GM21423 (cell line): ENCODE measurements at regions not wholly inside any gene's neighbourhood (a gene's known extent, or its start where the extent isn't known, plus 50 kb on each side); places are given as distances from the start of the nearest gene placed in this dataset.
"Not testable (repeated sequence)": the region's sequence is repeated elsewhere in the genome, so short reads cannot be mapped to it uniquely, and the experiment has no call there.

Experiments used
- ATAC-seq: cut with Tn5 transposase; IDR thresholded peaks from one replicate; pipeline ENCODE4 v1.9.1; 2021; ENCODE audit warnings: mild to moderate bottlenecking, moderate library complexity; ENCODE audit not compliant: unreplicated experiment

- no peak for ATAC-seq
Measured at GRCh38 chr2:34176693-34177092, 577.6 kb upstream of the FAM98A start.

DNA sequence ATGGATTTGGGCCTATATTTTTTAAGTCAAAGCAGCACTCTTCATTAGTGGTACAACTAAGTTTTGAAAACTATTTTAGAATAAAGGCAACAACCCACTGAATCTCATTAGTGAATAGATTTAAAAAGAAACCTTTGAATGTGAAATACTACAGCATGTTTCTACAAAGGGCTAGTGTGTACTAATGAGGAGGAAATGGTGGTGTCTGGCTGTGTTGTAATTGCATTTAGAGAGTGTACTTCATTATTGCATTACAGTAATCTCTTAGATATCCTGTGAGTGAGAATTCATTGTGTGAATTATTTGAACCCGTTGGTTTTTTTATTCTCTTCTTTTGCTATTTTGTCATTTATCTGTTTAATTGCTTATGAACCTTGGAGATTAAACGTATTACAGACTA lies 575.4 kb upstream of the FAM98A start:
- no peak for ATAC-seq

DNA sequence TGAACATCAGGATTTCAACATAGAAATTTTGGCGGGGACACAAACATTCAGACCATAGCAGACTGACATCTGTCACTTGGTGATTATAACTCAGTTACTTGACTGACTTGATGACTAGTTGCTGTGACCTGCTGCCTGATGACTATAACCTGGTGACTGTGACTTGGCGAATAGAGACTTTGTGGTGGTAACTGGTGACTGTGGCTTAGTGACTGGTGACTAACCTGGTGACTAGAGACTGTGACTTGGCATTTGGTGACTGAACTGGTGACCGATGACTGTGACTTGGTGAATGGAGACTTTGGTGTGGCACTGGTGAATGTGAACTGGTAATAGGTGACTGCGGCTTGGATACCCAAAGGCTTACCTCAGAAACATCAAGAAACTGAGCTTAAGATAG lies 563.1 kb upstream of the FAM98A start:
- ATAC-seq: no peak

DNA sequence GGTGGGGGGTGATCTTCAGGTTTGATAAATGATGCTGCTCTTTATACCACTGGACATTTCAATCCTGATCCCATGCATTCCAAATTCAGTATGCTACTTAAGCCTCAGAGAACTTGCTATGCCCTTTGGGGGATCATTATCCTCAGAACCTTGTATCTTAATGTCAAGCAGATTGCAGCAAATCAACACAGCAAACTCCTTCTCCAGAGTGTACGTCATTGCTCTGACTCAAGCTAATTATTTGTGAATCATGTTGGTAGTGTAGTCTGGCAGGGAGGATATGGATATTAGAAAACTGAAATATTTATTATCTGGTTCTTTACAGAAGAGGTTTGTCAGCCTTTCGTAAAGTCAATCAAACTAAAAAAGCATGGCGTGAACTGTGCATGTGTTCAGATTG lies 562.5 kb upstream of the FAM98A start:
- ATAC-seq: no peak

- ATAC-seq: no peak
Measured at GRCh38 chr2:34159901-34160300, 560.8 kb upstream of the FAM98A start.

DNA sequence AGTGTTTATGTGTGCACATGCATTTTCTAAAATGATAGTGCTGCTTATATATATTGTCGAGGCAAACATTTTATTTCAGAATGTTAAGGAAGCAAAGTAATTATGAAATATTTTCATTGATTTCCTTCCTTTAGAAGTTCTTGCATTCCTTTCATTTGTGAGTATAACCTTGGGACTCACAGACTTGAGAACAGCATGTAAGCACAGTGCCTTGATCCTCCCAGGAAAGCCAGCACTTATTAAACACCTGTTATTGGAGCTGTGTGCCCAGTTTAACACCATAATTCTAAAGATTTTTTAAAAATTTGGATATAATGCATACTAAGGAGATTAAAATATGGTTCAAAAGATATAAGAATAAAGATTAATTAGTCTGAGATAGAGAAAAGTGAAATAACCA lies 554.4 kb upstream of the FAM98A start:
- no peak for ATAC-seq

DNA sequence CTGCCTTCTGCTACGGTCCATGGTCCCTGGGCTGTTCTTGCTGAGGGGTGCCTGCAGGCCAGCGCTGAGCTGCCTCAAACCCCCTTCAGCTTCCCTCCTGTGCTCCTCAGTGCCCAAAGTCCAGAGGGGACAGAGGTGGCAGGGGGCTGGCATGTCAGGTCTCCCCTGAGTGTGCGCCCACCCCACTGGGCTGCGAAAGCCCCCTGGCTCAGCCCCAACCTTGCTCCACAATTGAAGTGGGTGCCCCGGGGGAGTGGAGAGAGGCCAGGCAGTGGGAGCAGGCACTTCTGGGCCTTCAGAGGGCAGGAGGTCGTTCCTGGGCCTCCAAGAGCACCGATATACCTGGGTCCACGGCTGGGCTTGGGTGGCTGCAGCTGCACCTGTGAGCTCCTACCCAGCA lies 548.7 kb upstream of the FAM98A start:
- no peak for ATAC-seq

DNA sequence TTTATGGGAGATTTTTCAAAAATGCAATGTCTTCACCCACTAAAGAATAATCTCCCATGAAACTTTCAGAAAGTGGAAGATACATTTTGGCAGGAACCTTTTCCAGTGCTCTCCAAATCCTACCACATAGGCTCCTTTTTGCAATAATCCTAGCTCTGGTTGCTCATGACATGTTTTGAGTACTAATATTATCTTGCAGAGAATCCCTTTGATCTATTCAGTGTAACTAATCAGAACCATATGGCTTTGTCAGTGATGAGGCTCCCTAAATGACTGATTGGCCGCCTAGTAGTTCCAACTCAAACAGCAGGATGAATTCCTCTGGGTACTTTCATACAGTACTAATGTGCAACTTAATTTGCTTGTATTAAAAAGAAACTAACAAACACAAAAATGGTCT lies 544.0 kb upstream of the FAM98A start:
- no peak for ATAC-seq

DNA sequence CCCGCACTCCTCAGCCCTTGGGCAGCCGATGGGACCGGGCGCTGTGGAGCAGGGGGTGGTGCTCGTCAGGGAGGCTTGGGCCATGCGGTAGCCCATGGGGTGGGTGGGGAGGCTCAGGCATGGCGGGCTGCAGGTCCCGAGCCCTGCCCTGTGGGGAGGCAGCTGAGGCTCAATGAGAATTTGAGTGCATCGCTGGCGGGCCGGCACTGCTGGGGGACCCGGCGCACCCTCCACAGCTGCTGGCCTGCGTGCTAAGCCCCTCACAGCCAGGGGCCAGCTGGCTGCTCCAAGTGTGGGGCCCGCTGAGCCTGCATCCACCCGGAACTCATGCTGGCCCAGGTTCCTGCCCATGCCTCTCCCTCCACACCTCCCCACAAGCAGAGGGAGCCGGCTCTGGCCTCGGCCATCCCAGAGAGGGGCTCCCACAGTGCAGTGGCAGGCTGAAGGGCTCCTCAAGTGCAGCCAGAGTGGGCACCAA lies 543.5 kb upstream of the FAM98A start:
- not testable (repeated sequence) for ATAC-seq

DNA sequence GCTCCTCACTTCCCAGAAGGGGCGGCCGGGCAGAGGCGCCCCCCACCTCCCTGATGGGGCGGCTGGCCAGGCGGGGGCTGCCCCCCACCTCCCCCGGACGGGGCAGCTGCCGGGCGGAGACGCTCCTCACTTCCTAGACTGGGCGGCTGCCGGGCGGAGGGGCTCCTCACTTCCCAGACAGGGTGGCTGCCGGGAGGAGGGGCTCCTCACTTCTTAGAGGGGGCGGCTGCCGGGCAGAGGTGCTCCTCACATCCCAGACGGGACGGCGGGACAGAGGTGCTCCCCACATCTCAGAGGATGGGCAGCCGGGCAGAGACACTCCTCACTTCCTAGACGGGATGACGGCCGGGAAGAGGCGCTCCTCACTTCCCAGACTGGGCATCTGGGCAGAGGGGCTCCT lies 534.0 kb upstream of the FAM98A start:
- ATAC-seq: not testable (repeated sequence)

- no peak for ATAC-seq
Measured at GRCh38 chr2:34126279-34126678, 527.2 kb upstream of the FAM98A start.

DNA sequence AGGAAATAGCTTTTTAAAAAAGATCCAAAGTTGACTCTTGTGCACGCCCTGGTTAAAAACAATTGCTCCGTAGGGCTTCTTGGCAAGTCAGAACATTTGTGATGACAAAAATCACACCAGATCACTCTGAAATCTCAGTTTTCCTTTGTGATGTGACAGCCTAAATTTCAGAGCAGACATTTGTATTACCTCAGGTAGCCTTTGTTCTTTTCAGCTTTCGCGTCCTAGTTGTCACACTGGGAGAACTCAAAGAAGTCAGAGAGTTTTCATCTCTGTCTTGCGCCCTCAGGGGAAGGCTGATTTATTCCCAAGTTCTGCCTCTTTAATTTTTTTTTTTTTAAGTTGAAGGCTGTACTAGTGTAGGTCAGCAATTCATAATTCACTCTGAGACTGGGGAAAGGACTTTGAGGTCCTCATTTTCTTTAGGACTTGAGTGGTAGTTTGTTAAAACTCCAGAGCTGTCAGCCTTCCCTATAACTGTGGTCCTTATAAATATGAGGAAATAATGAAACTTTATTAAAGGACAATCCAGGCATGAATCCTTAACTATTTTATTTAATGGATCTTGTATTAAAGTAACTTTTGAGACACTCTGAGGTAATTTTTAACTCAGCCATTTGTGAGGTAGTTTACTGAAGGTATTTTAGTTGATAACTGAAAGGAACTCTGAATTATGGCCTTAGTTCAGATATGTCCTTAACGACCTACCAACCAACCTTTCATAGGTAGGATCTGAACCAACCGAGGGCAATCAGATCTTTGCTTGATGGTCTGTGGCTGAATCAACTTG lies 525.1 kb upstream of the FAM98A start:
- ATAC-seq: no peak

GRCh38 chr2:34121076-34121475 lies 522.0 kb upstream of the FAM98A start:
- no peak for ATAC-seq

DNA sequence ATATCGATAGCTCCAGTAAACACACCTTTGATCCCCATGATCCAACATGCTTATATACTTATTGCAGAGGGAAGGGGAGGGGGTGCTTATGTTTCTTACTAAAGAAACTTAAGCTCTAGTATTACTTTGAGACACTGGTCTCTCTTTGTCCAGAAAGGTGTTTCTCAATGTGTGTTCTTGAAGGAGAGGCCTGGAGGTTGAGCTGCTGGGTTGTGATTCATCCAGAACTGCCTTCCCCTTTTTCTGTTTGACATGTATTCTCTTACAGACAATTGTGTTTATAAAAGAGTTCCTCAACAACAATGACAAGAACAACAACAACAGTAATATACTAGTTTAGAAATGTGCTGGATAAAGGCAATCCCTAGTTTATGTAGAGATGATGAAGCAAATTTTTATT lies 516.0 kb upstream of the FAM98A start:
- no peak for ATAC-seq

DNA sequence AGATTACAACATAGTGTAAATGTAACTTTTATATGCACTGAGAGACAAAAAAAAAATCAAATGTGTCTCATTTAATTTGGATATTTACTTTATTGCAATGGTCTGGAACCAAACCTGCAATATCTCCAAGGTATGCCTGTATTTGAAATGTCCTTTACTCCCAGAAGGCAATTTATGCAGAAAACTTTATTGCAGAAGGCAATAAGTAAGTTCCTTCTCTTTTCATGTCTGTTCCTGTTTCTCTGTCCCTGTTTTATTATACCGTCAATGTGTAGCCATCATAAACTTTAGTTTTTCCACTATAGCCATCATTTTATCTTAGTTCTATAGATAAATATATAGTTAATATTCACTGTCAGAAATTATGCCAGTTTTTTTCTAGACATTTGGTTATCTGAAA lies 513.1 kb upstream of the FAM98A start:
- no peak for ATAC-seq

GRCh38 chr2:34110392-34110791 lies 511.3 kb upstream of the FAM98A start:
- ATAC-seq: no peak

DNA sequence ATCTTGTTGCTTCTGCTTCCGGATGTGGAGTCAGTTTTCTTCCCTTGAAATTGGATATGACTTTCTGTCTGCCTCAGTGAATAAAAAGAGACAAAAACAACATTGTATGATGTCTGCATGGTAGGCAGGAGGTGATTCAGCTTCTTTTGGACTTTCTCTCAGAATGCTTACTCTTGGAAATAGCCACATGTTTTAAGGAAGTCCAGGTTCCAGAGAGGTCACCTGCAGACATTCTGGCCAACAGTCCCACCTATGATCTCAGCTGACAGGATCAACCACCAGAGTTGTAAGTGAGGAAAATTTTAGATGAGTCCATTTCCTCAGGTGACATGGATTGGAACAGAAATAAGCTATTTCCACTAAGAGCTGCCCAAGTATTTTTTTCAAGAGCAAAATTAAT lies 508.7 kb upstream of the FAM98A start:
- no peak for ATAC-seq

GRCh38 chr2:34105006-34105767 lies 506.1 kb upstream of the FAM98A start:
- ATAC-seq: no peak

GRCh38 chr2:34104601-34105000 lies 505.5 kb upstream of the FAM98A start:
- no peak for ATAC-seq

- no peak for ATAC-seq
Measured at GRCh38 chr2:34103437-34103836, 504.3 kb upstream of the FAM98A start.

DNA sequence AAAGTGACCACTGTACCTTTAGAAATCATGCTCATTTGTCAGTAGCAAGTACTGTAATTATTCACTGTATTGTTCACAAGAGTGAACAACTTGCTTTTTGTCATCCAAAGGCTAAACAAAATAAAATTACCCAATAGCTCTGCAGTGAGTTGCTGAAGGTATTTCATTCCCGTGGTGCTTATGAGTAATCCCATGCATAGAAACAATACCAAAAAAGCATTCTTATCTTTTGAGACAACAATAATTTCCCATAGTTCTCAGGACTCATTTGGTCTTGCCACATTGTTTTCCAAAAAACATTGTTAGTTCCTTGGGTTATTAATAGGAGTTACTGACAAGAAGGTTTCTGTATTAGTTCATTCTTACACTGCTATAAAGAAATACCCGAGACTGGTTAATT lies 503.2 kb upstream of the FAM98A start:
- no peak for ATAC-seq

DNA sequence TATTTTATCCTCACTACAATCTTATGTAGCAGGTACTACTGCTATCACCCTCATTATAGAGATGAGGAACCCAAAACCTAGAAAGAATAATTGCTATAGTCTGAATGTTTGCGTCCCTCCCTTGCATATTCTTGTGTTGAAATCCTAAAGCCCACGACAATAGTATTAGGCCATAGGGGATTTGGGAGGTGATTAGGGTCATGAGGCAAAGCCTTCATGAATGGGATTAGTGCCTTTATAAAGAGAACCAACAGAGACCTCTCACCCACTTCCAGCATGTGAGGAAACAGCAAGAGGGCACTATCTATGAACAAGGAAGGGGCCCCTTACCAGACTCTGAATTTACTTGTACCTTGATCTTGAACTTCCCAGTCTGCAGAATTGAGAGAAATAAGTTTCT lies 500.3 kb upstream of the FAM98A start:
- no peak for ATAC-seq
